ENCODE measurements at regions not wholly inside any gene's neighbourhood (a gene's known extent, or its start where the extent isn't known, plus 50 kb on each side); places are given as distances from the start of the nearest gene placed in this dataset.

GRCh38 chr6:215335-216034, 76.8 kb upstream of the DUSP22 start:
- no peak overlapping the region for H3K27ac ChIP-seq
- H3K36me3 ChIP-seq (ENCODE audit: insufficient read depth) = no peaks in the 10 kb centered on the region
- no peaks in the 10 kb centered on the region for H3K27me3 ChIP-seq (ENCODE audit: insufficient read depth, low read depth)
- H3K9ac ChIP-seq = no peak overlapping the region
- no peak overlapping the region for H2AFZ ChIP-seq (ENCODE audit: low read depth)
- H3K79me2 ChIP-seq (ENCODE audit: insufficient read depth, low read depth) = no peaks in the 10 kb centered on the region
- no peak overlapping the region for H3K4me2 ChIP-seq
- no peak for TF ChIP-seq CTCF (conservative IDR thresholded peaks at IDR 0.05; ENCODE audit: low read depth, low read length)
- no peaks in the 10 kb centered on the region for H3K4me1 ChIP-seq (ENCODE audit: low read depth, poor library complexity, severe bottlenecking)
- no peak overlapping the region for H3K4me3 ChIP-seq (IDR thresholded peaks at IDR 0.05; ENCODE audit: insufficient read depth, low read depth, low read length)
- H4K20me1 ChIP-seq (ENCODE audit: insufficient read depth) = no peaks in the 10 kb centered on the region

GRCh38 chr6:217048-217659, 75.1 kb upstream of the DUSP22 start:
- H3K4me1 ChIP-seq (ENCODE audit: low read depth, poor library complexity, severe bottlenecking) = no peaks in the 10 kb centered on the region
- peak; percentile 69 for TF ChIP-seq CTCF (conservative IDR thresholded peaks at IDR 0.05; ENCODE audit: low read depth, low read length)
- no peak overlapping the region for H3K4me2 ChIP-seq
- no peaks in the 10 kb centered on the region for H3K36me3 ChIP-seq (ENCODE audit: insufficient read depth)
- H3K79me2 ChIP-seq (ENCODE audit: insufficient read depth, low read depth) = no peaks in the 10 kb centered on the region
- H3K27ac ChIP-seq = no peak overlapping the region
- H3K27me3 ChIP-seq (ENCODE audit: insufficient read depth, low read depth) = no peaks in the 10 kb centered on the region
- H2AFZ ChIP-seq (ENCODE audit: low read depth) = no peak overlapping the region
- H3K9ac ChIP-seq = no peak overlapping the region
- no peaks in the 10 kb centered on the region for H4K20me1 ChIP-seq (ENCODE audit: insufficient read depth)
- no peak overlapping the region for H3K4me3 ChIP-seq (IDR thresholded peaks at IDR 0.05; ENCODE audit: insufficient read depth, low read depth, low read length)

- no peaks in the 10 kb centered on the region for H3K79me2 ChIP-seq (ENCODE audit: insufficient read depth, low read depth)
- no peak overlapping the region for H3K27ac ChIP-seq
- no peaks in the 10 kb centered on the region for H3K4me1 ChIP-seq (ENCODE audit: low read depth, poor library complexity, severe bottlenecking)
- no peaks in the 10 kb centered on the region for H3K36me3 ChIP-seq (ENCODE audit: insufficient read depth)
- no peak overlapping the region for H3K9ac ChIP-seq
- no peak for TF ChIP-seq CTCF (conservative IDR thresholded peaks at IDR 0.05; ENCODE audit: low read depth, low read length)
- no peak overlapping the region for H2AFZ ChIP-seq (ENCODE audit: low read depth)
- H3K4me3 ChIP-seq (IDR thresholded peaks at IDR 0.05; ENCODE audit: insufficient read depth, low read depth, low read length) = no peak overlapping the region
- H3K27me3 ChIP-seq (ENCODE audit: insufficient read depth, low read depth) = no peaks in the 10 kb centered on the region
- H4K20me1 ChIP-seq (ENCODE audit: insufficient read depth) = no peaks in the 10 kb centered on the region
- no peak overlapping the region for H3K4me2 ChIP-seq
Measured at GRCh38 chr6:218153-219018, 73.9 kb upstream of the DUSP22 start.

GRCh38 chr6:219019-219570, 73.2 kb upstream of the DUSP22 start:
- H4K20me1 ChIP-seq (ENCODE audit: insufficient read depth) = no peaks in the 10 kb centered on the region
- H3K9ac ChIP-seq = no peak overlapping the region
- no peaks in the 10 kb centered on the region for H3K27me3 ChIP-seq (ENCODE audit: insufficient read depth, low read depth)
- H3K4me3 ChIP-seq (IDR thresholded peaks at IDR 0.05; ENCODE audit: insufficient read depth, low read depth, low read length) = no peak overlapping the region
- no peak overlapping the region for H2AFZ ChIP-seq (ENCODE audit: low read depth)
- H3K27ac ChIP-seq = no peak overlapping the region
- H3K36me3 ChIP-seq (ENCODE audit: insufficient read depth) = no peaks in the 10 kb centered on the region
- H3K4me1 ChIP-seq (ENCODE audit: low read depth, poor library complexity, severe bottlenecking) = no peaks in the 10 kb centered on the region
- TF ChIP-seq CTCF (conservative IDR thresholded peaks at IDR 0.05; ENCODE audit: low read depth, low read length) = no peak
- H3K79me2 ChIP-seq (ENCODE audit: insufficient read depth, low read depth) = no peaks in the 10 kb centered on the region
- H3K4me2 ChIP-seq = no peak overlapping the region
